ENCODE measurements at regions not wholly inside any gene's neighbourhood (a gene's known extent, or its start where the extent isn't known, plus 50 kb on each side); places are given as distances from the start of the nearest gene placed in this dataset.

DNA sequence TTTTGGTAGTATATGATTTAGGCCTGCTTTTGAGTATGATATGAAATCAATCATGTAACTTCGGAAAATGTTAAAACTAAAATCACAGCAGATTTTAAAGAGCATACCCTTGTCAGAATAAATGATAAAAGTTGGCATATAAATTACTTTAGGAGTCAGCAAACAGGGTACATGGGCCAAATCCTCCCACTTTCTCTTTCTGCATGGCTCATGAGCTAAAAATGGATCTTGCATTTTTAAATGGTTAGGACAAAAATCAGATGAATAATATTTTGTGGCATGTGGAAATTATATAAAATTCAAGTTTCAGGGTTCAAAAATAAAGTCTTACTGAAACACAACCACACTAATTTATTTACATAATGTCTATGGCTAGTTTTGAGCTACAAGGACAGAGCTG lies 214.9 kb downstream of the GASK1B start:
- no peak for DNase-seq (ENCODE audit: low read depth, low spot score)
- Histone ChIP-seq H3K9me3 (ENCODE audit: low read depth, low read length) (no peaks in the 10 kb centered on the region), H3K36me3 (ENCODE audit: insufficient read depth, low read length) (no peaks in the 10 kb centered on the region), H3K9ac (ENCODE audit: insufficient read length) (no peak overlapping the region), H3K4me3 (no peak overlapping the region), H3K27ac (no peak overlapping the region)
- TF ChIP-seq EZH2 (IDR thresholded peaks at IDR 0.05), result no peak
- no peak for TF ChIP-seq FOXP2 (optimal IDR thresholded peaks at IDR 0.05; ENCODE audit: control extremely low read depth, extremely low read length, insufficient read depth)
- no peak for TF ChIP-seq POLR2AphosphoS5 (IDR thresholded peaks at IDR 0.05; ENCODE audit: borderline replicate concordance, low read depth, low read length)

DNA sequence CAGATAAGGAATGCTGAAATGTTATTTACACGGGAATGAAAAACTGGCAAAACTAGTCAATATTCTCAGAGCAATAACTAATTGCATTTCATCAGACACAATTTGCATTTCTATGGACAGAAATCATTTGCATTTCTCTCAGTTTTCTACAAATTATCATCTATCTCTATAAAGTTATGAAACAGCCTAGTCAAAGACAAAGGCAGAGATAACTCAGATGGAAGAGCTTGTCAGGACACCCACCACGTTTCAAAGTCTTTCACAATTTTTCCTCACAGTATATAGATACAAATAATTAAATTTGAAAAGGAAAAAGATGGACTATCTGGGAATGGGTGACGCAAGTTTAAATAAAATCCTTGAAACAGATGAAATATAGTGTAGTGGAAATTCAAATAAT lies 230.8 kb downstream of the GASK1B start:
- Histone ChIP-seq H3K4me3 (peak overlapping the region; percentile 22), H3K27ac (peak overlapping the region; percentile 93), H3K9ac (ENCODE audit: insufficient read length) (peak overlapping the region; percentile 62), H3K36me3 (ENCODE audit: insufficient read depth, low read length) (no peaks in the 10 kb centered on the region), H3K9me3 (ENCODE audit: low read depth, low read length) (no peaks in the 10 kb centered on the region)
- TF ChIP-seq POLR2AphosphoS5 (IDR thresholded peaks at IDR 0.05; ENCODE audit: borderline replicate concordance, low read depth, low read length), result no peak; the same call in 1 of the 2 replicates
- no peak for TF ChIP-seq FOXP2 (optimal IDR thresholded peaks at IDR 0.05; ENCODE audit: control extremely low read depth, extremely low read length, insufficient read depth)
- no peak for TF ChIP-seq EZH2 (IDR thresholded peaks at IDR 0.05)
- peak; percentile 65 for DNase-seq (ENCODE audit: low read depth, low spot score)

- H3K9ac ChIP-seq (ENCODE audit: insufficient read length), result peak overlapping the region; percentile 48
- DNase-seq (ENCODE audit: low read depth, low spot score), result no peak
- H3K27ac ChIP-seq, result peak overlapping the region; percentile 46; the same call in 1 of the 2 replicates
- TF ChIP-seq EZH2 (IDR thresholded peaks at IDR 0.05) (no peak), POLR2AphosphoS5 (IDR thresholded peaks at IDR 0.05; ENCODE audit: borderline replicate concordance, low read depth, low read length) (no peak), FOXP2 (optimal IDR thresholded peaks at IDR 0.05; ENCODE audit: control extremely low read depth, extremely low read length, insufficient read depth) (no peak)
- H3K9me3 ChIP-seq (ENCODE audit: low read depth, low read length), result no peaks in the 10 kb centered on the region
- 0 out of 2 replicates have a peak overlapping the region, but pooled peaks have one; percentile 39 for H3K4me3 ChIP-seq
- H3K36me3 ChIP-seq (ENCODE audit: insufficient read depth, low read length), result no peaks in the 10 kb centered on the region
Measured at GRCh38 chr4:157934151-157934550, 238.7 kb downstream of the GASK1B start.

- no peak for DNase-seq (ENCODE audit: low read depth, low spot score)
- Histone ChIP-seq H3K9ac (ENCODE audit: insufficient read length) (no peak overlapping the region), H3K9me3 (ENCODE audit: low read depth, low read length) (no peaks in the 10 kb centered on the region)
Measured at GRCh38 chr4:157932936-157933335, 239.9 kb downstream of the GASK1B start.

GRCh38 chr4:157929486-157929885 lies 243.3 kb downstream of the GASK1B start:
- no peak for DNase-seq (ENCODE audit: low read depth, low spot score)
- Histone ChIP-seq H3K9me3 (ENCODE audit: low read depth, low read length) (no peaks in the 10 kb centered on the region), H3K9ac (ENCODE audit: insufficient read length) (no peak overlapping the region), H3K27ac (no peak overlapping the region), H3K4me3 (no peak overlapping the region), H3K36me3 (ENCODE audit: insufficient read depth, low read length) (no peaks in the 10 kb centered on the region)
- TF ChIP-seq FOXP2 (optimal IDR thresholded peaks at IDR 0.05; ENCODE audit: control extremely low read depth, extremely low read length, insufficient read depth) (no peak), POLR2AphosphoS5 (IDR thresholded peaks at IDR 0.05; ENCODE audit: borderline replicate concordance, low read depth, low read length) (no peak), EZH2 (IDR thresholded peaks at IDR 0.05) (no peak)

More at GRCh38 chr4:157932936-157933335, 239.9 kb downstream of the GASK1B start:
- H3K4me3 ChIP-seq, result no peak overlapping the region
- H3K36me3 ChIP-seq (ENCODE audit: insufficient read depth, low read length), result no peaks in the 10 kb centered on the region
- TF ChIP-seq POLR2AphosphoS5 (IDR thresholded peaks at IDR 0.05; ENCODE audit: borderline replicate concordance, low read depth, low read length), result no peak
- no peak for TF ChIP-seq EZH2 (IDR thresholded peaks at IDR 0.05)
- TF ChIP-seq FOXP2 (optimal IDR thresholded peaks at IDR 0.05; ENCODE audit: control extremely low read depth, extremely low read length, insufficient read depth), result no peak
- H3K27ac ChIP-seq, result no peak overlapping the region

DNA sequence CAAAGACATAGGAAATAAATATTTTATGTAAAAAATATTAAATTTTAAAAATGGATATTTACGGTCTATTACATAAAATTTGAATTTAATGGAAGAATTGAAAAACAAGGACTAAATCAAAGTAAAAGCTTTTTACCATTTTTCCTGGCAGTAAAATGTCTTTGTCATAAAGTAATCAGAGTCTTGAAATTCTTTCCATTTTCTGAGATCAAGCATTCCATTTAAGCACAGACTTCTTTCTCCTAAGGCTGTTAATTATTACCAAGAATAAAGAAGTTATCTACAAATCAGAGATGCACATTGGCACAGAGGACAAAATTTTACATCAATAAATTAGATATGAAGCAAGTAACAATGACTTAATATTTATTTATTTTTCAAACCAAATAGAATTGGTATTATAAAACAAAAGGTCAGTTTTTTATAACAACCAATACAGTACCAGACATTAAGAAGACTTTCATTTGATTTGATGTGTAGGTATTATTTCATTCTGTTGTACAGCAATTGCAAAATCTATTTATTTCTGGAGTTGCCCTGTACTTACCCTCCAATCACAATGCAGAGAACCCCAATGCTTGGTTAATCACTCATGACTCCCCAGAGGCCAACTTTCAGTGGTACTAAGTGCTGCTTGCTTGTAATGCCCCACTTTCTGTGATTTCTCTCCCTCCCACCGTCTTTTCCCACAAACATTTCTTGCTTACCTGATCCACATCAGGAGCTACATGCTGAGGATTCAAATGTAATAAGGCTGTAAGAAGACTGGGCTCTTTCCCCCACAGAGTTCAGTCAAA lies 254.6 kb downstream of the GASK1B start:
- TF ChIP-seq FOXP2 (optimal IDR thresholded peaks at IDR 0.05; ENCODE audit: control extremely low read depth, extremely low read length, insufficient read depth), result no peak
- no peak for TF ChIP-seq POLR2AphosphoS5 (IDR thresholded peaks at IDR 0.05; ENCODE audit: borderline replicate concordance, low read depth, low read length)
- TF ChIP-seq EZH2 (IDR thresholded peaks at IDR 0.05), result no peak
- Histone ChIP-seq H3K9ac (ENCODE audit: insufficient read length) (no peak overlapping the region), H3K36me3 (ENCODE audit: insufficient read depth, low read length) (no peaks in the 10 kb centered on the region), H3K9me3 (ENCODE audit: low read depth, low read length) (no peaks in the 10 kb centered on the region), H3K4me3 (no peak overlapping the region), H3K27ac (no peak overlapping the region)
- DNase-seq (ENCODE audit: low read depth, low spot score), result no peak

GRCh38 chr4:157912212-157912611 lies 260.6 kb downstream of the GASK1B start:
- no peaks in the 10 kb centered on the region for H3K36me3 ChIP-seq (ENCODE audit: insufficient read depth, low read length)
- no peak overlapping the region for H3K27ac ChIP-seq
- no peak overlapping the region for H3K4me3 ChIP-seq
- H3K9me3 ChIP-seq (ENCODE audit: low read depth, low read length), result no peaks in the 10 kb centered on the region
- DNase-seq (ENCODE audit: low read depth, low spot score), result no peak
- no peak overlapping the region for H3K9ac ChIP-seq (ENCODE audit: insufficient read length)
- no peak for TF ChIP-seq FOXP2 (optimal IDR thresholded peaks at IDR 0.05; ENCODE audit: control extremely low read depth, extremely low read length, insufficient read depth)
- no peak for TF ChIP-seq POLR2AphosphoS5 (IDR thresholded peaks at IDR 0.05; ENCODE audit: borderline replicate concordance, low read depth, low read length)
- no peak for TF ChIP-seq EZH2 (IDR thresholded peaks at IDR 0.05)

DNA sequence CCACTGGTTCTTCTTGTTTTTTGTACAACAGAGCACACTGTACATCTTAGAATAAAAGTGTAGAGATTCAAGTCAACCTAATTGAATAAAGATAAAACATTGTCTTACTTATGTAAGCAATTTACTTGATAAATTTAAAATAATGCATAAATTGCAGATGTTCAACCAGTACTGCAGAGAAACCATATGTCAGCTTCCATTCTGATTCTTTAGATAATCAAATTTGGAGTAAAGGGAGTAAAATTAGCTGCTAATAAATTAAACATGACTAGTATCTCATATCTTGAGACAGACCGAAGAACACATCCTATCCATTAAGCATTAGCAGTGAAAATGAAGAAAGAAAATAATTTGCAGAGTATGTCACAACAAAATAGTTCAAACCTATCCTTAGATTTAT lies 261.2 kb downstream of the GASK1B start:
- DNase-seq (ENCODE audit: low read depth, low spot score), result no peak
- Histone ChIP-seq H3K9me3 (ENCODE audit: low read depth, low read length) (no peaks in the 10 kb centered on the region), H3K4me3 (no peak overlapping the region), H3K9ac (ENCODE audit: insufficient read length) (no peak overlapping the region), H3K36me3 (ENCODE audit: insufficient read depth, low read length) (no peaks in the 10 kb centered on the region), H3K27ac (no peak overlapping the region)
- TF ChIP-seq EZH2 (IDR thresholded peaks at IDR 0.05), result no peak
- no peak for TF ChIP-seq FOXP2 (optimal IDR thresholded peaks at IDR 0.05; ENCODE audit: control extremely low read depth, extremely low read length, insufficient read depth)
- TF ChIP-seq POLR2AphosphoS5 (IDR thresholded peaks at IDR 0.05; ENCODE audit: borderline replicate concordance, low read depth, low read length), result no peak

All from SK-N-MC (cell line).